NCI-H446 (cell line): ENCODE measurements at regions not wholly inside any gene's neighbourhood (a gene's known extent, or its start where the extent isn't known, plus 50 kb on each side); places are given as distances from the start of the nearest gene placed in this dataset.

Experiments
- DNase-seq, 2 experiments: peaks; one replicate each; lab custom pipeline; 2025; lab: John Stamatoyannopoulos, UW

GRCh38 chr5:4078544-4078943 lies 482.9 kb downstream of the IRX1 start:
- DNase-seq: no peak

- no peak for DNase-seq
Observed at GRCh38 chr5:4079831-4080230, 484.2 kb downstream of the IRX1 start.

DNA sequence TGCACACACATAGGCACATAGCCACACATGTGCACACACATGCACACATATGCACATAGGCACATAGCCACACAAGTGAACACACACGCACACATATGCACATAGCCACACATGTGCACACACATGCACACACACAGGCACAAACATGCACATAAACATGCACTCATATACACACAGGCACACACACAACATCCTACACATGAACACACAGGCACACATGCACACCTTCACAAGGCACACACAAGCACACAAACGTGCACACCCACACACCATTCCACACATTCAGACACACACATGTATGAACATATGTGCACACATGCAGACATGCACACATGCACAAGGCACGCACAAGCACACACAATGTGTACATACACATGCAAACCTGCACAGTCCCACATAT lies 484.7 kb downstream of the IRX1 start:
- no peak for DNase-seq

- DNase-seq: no peak
Observed at GRCh38 chr5:4081059-4081458, 485.4 kb downstream of the IRX1 start.

DNA sequence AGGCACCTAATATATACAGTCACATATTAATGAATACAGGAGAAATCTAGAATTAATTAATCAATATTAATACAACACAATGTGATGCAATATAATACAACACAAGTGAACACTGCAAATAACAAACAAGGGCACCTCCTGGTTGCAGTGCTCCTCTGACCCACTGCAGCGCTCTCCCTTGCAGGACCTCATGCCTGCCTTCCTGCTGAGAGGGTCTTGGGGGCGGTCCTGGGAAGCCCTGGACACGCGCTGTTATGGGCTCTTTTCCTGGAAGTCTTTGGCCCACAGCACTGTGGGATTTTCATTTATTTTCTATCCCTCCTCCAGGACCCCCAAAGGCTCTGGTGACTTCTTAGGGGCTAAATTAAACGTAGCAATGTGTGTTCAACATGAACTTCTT lies 485.8 kb downstream of the IRX1 start:
- DNase-seq: no peak

DNA sequence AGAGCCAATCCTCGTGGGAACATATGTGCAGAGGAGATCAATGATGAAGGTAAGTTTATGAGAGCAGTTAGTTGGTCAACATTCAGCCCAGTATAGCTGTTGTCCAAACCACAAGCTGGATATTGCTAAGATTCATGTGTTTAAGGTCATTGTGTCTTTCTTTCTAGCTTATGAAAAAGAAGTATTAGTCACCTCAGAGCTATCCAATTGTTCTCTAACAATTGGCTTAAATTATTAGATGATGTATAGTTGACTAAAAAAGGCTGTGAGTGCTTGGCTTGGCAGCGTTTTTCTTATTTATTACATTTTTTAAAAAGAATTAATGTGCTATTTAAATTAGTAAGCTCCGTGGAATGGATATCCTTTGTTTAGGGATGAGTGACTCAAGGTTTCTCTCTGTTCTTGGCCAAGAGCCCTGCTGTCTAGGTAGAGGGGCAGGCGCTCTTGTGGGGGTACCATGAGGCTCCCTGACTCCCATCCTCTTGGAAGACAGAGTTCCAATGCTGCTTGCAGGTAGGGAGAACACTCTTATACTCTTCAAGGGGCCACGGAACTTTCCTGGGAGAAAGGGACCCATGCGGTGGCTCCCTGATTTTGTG lies 487.4 kb downstream of the IRX1 start:
- DNase-seq: no peak

GRCh38 chr5:4083591-4084337 lies 488.1 kb downstream of the IRX1 start:
- no peak for DNase-seq

- no peak for DNase-seq
Observed at GRCh38 chr5:4086081-4086480, 490.4 kb downstream of the IRX1 start.

GRCh38 chr5:4087110-4087509 lies 491.5 kb downstream of the IRX1 start:
- no peak for DNase-seq

GRCh38 chr5:4089087-4089486 lies 493.5 kb downstream of the IRX1 start:
- no peak for DNase-seq

DNA sequence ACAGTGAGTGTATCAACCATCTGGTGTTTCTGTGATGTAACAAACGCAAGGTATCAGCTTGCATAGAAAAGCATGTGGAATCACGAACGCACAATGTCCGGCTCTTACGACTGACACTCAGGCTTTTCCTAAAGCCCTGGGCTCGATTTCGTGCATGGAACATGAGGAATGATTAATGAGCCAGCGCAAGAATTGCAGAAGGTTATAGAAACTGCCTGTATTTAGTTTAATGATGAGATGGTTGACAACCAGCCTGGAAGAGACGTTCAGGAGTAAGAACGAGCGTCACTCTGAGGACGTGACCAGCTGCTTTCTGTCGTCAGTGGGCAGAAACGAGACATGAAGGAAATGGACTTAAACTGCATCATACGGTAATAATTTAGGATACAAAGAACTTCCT lies 497.6 kb downstream of the IRX1 start:
- DNase-seq: no peak

DNA sequence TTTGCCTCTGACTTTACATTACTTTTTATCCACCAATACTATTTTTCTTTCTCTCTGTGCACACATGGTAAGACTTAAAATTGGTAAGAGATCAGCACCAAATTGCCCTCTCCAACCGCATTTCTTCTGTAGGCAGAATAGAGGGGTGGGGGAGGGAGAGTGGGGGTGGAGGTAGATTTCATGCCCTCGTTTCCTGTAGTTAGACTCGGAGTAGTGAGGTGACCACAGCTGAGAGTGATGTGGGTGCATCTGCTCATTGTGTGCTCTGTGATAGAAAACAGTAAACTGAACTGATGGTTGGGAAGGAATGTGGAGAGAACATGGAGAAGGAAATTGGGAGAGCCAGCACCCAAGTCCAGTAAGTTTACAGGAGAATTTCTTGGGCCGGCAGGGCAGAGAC lies 498.3 kb downstream of the IRX1 start:
- no peak for DNase-seq

- no peak for DNase-seq
Observed at GRCh38 chr5:4095918-4096630, 500.4 kb downstream of the IRX1 start.

GRCh38 chr5:4097199-4097598 lies 501.6 kb downstream of the IRX1 start:
- DNase-seq: no peak

GRCh38 chr5:4098226-4098625 lies 502.6 kb downstream of the IRX1 start:
- DNase-seq: no peak

DNA sequence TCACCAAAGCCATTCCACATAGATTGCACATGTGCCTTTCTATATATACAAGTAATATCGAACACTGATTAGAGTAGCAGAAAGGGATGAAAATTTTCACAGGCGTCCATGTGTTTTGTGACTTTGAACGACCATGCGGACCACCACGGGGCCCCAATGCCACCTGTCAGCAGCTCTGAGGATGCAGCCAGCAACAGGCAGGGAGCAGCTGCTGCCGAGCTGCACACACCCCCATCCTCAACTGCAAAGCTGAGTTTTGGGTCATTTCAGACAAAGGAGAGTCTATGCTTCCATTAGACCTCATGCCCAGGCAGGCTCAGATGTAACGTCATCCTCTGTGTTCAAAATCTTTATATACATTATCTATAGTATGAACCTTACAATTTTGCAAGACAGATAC lies 503.8 kb downstream of the IRX1 start:
- DNase-seq: no peak

DNA sequence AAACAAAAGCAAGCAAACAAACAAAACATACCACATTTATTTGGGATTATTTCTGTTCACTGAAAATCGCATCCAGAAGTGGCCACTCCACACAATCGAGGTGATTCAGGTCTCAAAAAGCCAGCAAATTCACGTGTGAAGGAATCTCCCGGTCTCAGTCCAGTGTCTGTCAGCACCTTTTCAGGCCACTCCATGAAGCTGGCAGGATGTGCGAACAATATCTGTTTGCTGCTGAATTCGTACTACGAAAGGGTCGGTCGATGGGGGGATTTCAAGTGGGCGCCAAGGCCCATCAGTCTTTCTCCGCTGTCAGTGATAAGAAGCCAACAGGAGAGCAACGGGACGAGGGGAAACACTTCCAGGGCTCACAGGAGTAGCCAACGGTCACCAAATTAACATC lies 505.1 kb downstream of the IRX1 start:
- no peak for DNase-seq

DNA sequence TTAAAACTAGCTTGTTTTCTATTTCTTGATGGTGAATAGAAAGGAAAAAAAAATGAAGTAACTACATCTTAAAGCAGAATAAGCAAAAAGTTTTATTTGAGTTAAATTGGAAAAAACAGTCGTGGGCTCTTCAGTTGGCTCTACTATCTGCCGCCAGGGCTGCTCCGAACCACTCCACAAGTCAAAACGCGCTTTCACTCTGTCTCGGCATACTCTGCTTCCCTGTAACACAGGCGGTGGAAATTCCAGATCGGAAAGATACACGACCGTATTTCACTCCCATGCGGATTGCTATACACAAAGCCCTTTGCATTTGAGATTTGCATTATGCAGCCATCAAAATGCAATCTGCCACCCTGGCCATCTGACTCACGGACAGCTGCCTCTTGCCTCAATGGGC lies 505.6 kb downstream of the IRX1 start:
- DNase-seq: no peak

DNA sequence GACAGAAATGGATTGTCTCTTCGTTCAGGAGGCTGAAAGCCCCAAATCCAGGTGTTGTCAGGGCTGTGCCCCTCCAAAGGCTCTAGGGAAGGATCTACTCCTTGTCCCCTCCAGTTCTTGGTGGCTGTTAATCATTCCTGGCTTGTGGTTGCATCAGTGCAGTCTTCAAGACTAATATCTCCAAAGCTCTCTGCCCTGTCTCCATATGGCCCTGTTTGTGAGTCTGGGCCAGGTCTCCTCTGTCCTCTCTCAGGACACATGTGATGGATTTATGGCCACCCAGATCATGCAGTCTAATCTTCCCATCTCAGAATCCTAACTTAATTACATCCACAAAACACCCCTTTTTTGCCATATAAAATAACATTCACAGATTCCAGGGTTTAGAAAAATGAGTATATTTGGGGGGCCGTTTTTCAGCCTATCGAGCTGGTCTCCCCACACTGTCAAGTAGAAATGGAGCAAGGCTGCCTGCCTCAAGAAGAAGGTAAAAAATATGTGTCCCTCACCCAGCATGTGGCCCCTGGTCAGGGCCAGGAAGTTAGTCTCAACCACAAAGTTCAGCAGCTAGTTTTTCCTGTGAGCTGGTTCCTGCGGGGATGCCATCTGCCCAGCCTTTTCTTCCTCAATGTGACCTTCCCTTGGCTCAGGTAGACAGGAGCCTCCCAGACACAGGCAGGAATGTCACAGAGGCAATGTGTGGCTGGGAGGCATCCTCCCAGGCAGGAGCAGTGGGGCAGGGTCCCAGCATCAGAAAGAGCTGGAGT lies 509.4 kb downstream of the IRX1 start:
- no peak for DNase-seq

DNA sequence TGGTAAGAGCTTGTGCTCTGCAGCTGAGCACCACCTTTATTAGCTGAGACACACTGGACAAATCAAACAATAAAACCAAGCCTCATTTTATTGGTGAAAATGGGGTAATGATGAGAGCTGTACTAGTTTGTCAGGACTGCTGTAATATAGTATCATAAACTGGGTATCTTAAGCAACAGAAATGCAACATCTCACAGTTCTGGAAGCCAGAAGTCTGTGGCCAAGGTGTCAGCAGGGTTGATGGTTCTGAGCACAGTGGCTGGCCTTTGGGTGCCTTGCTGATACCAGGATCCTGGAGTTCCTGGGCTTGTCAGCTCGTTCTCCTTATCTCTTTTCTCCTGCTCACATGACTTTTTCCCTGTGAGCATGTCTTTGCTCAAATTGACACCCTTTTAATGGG lies 513.1 kb downstream of the IRX1 start:
- no peak for DNase-seq

DNA sequence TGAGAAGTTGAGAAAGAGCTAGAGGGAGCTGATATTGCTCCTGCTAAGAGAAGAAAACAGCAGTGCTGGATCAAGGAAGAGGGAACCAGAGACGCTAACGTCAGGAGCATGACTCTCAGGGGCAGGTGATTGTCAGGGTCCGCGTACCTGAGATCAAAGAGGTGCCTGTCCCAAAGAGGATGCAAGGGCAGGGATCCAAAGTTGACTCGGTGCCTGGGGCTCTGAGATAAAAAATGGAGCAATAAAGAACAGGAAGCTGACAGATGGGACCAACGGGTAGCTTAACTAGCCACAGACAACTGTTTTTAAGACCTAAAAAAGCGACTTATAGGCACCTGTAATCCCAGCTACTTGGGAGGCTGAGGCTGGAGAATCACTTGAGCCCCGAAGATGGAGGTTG lies 517.8 kb downstream of the IRX1 start:
- DNase-seq: no peak

- DNase-seq: no peak
Observed at GRCh38 chr5:4113905-4114304, 518.3 kb downstream of the IRX1 start.

DNA sequence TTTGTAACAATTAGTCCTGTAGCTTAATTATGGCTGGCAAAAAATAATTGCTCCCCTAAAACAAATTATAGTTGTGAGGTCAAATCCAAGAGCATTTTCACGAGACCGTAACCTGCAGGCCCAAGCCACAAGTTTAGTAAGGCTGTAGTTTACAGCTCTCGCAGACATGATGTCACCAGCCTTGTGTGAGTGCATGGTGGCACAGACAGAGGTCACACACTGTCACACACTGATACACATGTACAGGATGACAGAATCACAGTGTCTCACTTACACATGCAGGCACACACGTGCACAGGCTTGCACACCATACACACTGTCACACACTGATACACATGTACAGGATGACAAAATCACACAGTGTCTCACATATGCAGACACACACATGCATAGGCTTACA lies 518.8 kb downstream of the IRX1 start:
- no peak for DNase-seq
